IPS-18c (cell line): ENCODE measurements at regions not wholly inside any gene's neighbourhood (a gene's known extent, or its start where the extent isn't known, plus 50 kb on each side); places are given as distances from the start of the nearest gene placed in this dataset.

Experiments
- H3K4me3 ChIP-seq: 2 replicates; pipeline ENCODE4 v1.7.0; 2013; ENCODE audit warnings: low read depth, mild to moderate bottlenecking, low read length, moderate library complexity; ENCODE audit not compliant: insufficient read depth
- H3K9me3 ChIP-seq: one replicate; pipeline ENCODE4 v1.6.1; 2013; ENCODE audit warnings: mild to moderate bottlenecking, low read length, moderate library complexity; ENCODE audit not compliant: control insufficient read depth, insufficient read depth

DNA sequence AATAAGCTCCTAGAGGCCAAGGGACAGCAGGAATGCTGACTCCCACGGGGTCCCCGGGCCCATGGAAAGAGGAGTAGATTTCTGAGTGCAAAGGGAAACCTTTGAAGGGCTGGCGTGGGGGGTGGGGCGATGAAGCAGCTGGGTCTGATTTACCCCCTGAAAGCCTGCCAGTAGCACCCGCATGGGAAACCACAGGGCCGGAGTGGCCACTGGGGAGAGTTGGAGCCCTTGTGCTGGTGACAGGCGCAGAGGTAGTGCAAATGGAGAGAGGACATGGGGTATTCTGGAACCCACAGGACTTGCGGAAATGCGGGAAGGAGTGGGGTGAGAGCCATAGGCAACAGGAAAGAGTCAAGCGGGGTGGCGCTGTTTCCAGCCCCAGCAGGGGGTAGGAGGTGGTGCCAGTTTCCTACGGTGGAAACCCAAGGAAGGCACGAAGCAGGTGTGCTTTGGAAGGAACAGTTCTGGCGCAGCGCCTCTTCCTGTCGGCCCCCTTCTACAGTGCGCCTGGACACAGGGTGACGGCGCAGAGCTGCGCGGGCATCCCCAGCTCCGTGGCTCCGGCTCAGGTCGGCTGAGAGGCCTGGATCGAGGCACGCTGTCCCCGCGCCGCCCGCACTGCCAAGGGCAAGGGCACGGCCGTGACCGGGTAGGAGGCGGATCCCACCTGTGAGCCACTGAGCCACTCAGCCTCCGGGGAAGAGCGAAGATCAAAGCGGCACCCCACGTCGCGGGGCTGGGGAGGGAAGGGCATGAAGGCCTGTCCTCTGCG is 149.0 kb upstream of the GLI2 start:
- peaks cover 2% of the 10 kb centered on the region for H3K9me3 ChIP-seq
- H3K4me3 ChIP-seq = peak overlapping the region; percentile 43

GRCh38 chr2:120587279-120587996 is 148.2 kb upstream of the GLI2 start:
- Histone ChIP-seq H3K9me3 (peaks cover 2% of the 10 kb centered on the region), H3K4me3 (peak overlapping the region; percentile 43)

- peak overlapping the region; percentile 15; the same call in 1 of the 2 replicates for H3K4me3 ChIP-seq
- peaks cover 2% of the 10 kb centered on the region for H3K9me3 ChIP-seq
Measured at GRCh38 chr2:120587997-120588336, 147.7 kb upstream of the GLI2 start.

- Histone ChIP-seq H3K9me3 (peaks cover 2% of the 10 kb centered on the region), H3K4me3 (no peak overlapping the region)
Measured at GRCh38 chr2:120589771-120590608, 145.7 kb upstream of the GLI2 start.

- no peak overlapping the region for H3K4me3 ChIP-seq
- H3K9me3 ChIP-seq = peaks cover 2% of the 10 kb centered on the region
Measured at GRCh38 chr2:120590841-120591240, 144.8 kb upstream of the GLI2 start.

- no peak overlapping the region for H3K4me3 ChIP-seq
- H3K9me3 ChIP-seq = peaks cover 2% of the 10 kb centered on the region
Measured at GRCh38 chr2:120591572-120591971, 144.1 kb upstream of the GLI2 start.

GRCh38 chr2:120592084-120592483 is 143.6 kb upstream of the GLI2 start:
- Histone ChIP-seq H3K9me3 (peaks cover 2% of the 10 kb centered on the region), H3K4me3 (no peak overlapping the region)

- Histone ChIP-seq H3K4me3 (no peak overlapping the region), H3K9me3 (peaks cover 6% of the 10 kb centered on the region)
Measured at GRCh38 chr2:120593921-120594686, 141.6 kb upstream of the GLI2 start.

DNA sequence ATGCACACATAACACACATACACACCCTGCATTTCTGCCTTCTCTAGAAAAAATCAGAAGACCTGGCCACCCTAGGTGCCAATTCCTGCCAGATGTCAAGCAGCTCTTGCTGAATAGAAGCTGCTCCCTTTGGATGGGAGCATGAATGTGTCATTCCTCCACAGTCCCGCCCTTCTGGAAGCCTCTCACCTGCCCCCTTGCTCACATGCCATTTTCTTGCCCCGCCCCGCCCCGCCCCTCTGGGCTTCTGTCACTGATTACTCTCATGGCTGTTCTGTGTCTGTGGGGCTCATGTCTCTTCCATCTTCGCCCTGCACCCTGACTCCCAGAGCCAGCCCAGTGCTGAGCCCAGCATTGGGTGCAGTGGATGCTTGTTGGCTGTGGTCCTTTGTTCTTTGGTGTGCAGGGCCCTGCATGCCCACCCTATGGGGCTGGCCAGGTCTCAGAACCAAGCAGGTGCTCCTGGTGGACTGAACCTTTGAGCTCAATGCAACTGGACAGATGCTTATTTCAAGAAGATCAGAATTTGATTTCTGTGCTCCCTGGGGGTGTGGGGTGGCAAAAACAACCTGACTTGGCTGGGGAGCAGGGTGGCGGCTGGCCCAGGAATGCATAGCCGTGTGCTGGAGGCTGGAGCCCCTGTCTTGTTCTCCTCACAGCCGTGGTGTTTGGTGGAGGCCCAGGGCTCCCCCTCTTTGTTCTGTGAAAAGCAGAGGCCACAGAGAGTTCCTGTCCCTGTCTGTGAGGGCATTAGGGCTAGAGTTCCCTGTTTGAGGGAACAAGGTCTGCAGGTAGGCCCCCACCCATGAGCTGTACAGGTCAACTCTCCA is 140.6 kb upstream of the GLI2 start:
- Histone ChIP-seq H3K9me3 (peaks cover 7% of the 10 kb centered on the region), H3K4me3 (no peak overlapping the region)

DNA sequence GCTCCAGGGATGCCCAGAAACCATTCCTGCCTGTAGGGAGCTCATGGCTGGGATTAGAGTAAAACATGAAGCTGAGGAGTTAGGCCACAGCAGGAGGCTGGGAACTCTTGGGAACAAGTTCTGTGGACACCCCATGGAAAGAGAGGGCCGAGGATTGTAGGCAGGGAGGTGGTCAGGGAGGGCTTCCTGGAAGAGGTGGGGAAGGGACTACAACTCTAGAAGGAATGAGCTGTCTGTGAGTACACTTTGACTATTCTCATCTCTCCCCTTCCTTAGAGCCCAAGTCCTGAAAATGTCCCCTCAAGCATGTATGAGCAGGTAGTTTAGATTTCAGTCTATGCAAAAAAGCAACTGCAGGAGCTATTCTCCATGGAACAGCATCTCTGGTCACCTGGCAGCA is 139.9 kb upstream of the GLI2 start:
- H3K9me3 ChIP-seq = peaks cover 7% of the 10 kb centered on the region
- no peak overlapping the region for H3K4me3 ChIP-seq

DNA sequence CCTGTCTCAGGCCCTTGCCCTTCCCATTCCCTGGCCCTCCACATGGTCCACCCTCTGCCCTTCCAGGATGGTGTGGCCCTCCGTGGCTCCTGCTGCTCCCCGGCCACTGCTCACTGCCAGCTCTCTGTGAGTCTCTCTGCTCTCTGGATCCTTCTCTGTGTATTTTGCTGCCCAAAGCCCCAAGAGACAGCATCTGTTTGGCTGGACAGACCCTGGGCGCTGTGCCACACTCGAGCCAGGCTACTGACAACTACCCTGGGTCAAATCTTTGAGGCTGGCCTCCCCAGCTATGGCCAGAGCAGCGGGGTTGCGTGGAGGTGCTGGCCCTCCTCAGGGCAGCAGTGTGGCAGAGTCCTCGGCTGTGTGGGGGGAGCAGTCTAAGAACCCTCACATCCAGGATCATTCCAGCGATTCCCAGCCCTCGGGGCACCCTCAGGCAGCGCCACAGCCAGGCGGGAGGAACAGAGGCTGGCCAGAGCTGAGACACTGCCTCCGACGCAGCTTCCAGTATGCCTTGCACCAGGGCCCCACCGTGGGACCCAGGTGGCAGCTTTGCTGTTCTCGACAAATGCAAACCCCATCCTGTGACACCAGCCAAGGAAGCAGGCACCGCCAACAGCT is 139.4 kb upstream of the GLI2 start:
- Histone ChIP-seq H3K4me3 (no peak overlapping the region), H3K9me3 (peaks cover 7% of the 10 kb centered on the region)

DNA sequence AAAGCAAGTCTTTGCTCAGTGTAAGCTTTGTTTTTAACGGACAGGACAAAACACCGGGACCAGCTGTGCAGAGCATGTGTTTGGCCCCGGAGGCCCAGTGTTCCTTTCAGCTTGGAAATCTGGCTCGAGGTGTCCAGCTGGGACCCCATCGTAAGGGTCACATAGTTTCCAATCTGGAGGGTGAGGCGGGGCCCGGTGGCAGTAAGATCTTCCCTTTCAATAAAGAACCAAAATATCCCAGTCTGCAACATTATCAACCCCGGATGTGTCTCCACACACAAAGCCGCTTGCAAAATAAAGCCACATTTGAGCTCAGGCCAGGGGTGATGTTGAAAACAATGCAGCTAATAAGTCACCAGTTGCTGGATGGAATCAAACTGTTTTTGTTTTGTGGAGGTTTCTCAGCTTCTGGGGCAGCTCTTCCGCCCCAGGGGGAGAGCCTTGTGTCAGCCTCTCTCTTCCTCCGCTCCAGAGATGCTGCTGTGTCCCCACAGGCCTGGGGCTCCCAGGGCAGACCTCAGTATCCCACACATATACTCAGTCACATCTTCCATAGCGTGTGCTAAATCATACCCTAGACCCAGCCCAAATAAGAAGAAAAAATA is 138.6 kb upstream of the GLI2 start:
- H3K9me3 ChIP-seq = peaks cover 7% of the 10 kb centered on the region
- no peak overlapping the region for H3K4me3 ChIP-seq

DNA sequence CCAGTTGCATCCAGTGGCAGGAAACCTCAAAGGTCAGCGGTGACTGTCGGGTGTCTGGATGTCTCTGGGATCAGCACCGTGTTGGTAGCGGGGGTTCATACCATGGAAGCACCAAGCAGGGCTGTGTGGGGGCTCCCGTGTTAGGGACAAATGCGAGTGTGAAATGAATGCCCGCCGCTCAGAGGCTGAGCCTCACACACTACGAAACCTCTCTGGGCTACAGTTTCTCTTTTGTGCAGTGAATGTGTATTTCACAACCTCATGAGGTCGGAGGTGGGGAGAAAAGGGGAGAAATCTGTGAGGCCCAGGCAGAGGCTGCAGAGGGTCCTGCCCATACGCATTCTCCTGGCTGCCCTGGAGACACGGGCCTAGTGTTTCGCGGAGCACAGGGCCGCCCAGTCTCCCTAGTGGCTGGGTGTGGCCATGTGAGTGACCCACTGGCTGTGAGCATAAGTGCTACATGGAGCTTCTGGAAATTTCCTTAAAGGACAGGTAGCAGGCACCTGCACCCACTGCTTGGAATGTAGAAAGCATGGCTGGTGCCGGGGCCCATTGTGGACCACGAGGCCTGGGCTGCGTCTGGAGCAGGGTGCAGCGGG is 138.0 kb upstream of the GLI2 start:
- Histone ChIP-seq H3K4me3 (no peak overlapping the region), H3K9me3 (peaks cover 7% of the 10 kb centered on the region)

- Histone ChIP-seq H3K4me3 (no peak overlapping the region), H3K9me3 (peaks cover 7% of the 10 kb centered on the region)
Measured at GRCh38 chr2:120598416-120598815, 137.3 kb upstream of the GLI2 start.

DNA sequence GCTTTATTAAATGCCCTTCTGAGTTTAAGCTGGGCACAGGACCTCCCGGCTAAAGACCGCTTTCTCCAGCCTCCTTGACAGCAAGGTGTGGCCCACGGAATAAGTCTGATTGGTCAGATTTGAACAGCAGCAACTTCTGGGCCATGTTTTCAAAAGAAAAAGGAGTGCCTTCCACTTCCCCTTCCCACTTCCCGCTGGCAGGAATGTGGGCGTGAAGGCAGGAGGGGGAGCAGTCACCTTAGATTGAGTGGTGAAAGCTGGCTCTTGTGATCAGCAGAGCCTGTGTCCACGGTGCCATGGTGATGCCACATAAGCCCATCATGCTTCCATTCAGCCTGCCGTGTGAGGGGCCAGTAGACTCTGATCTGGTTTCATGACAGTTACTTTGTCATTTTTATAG is 136.6 kb upstream of the GLI2 start:
- Histone ChIP-seq H3K9me3 (peaks cover 7% of the 10 kb centered on the region), H3K4me3 (no peak overlapping the region)
